RWPE2 (cell line): ENCODE measurements at regions not wholly inside any gene's neighbourhood (a gene's known extent, or its start where the extent isn't known, plus 50 kb on each side); places are given as distances from the start of the nearest gene placed in this dataset.

ENCODE experiments used
- ATAC-seq: fragments of 200-7000 bp; cut with Tn5 transposase; 3 replicates; pipeline ENCODE4 v1.9.1; 2021; ENCODE audit warnings: low read depth
- DNase-seq: peaks from one replicate; pipeline ENCODE4 v3.0.0-alpha.2; 2020; ENCODE audit warnings: low spot score
- H3K27ac ChIP-seq: fragments of 450-650 bp; 2 replicates; pipeline ENCODE4 v1.5.1; 2017; ENCODE audit warnings: mild to moderate bottlenecking; ENCODE audit not compliant: poor library complexity, severe bottlenecking
- H3K27me3 ChIP-seq: fragments of 250-450 bp; sonication (Bioruptor Pico); 2 replicates; pipeline ENCODE4 v1.5.1; 2021; ENCODE audit warnings: mild to moderate bottlenecking, moderate library complexity; ENCODE audit not compliant: insufficient read depth, poor library complexity, severe bottlenecking
- H3K36me3 ChIP-seq: fragments of 250-450 bp; sonication (Bioruptor Pico); 2 replicates; pipeline ENCODE4 v1.5.1; 2020; ENCODE audit warnings: low read depth, mild to moderate bottlenecking, moderate library complexity
- H3K4me1 ChIP-seq: fragments of 250-450 bp; sonication (Bioruptor Pico); 2 replicates; pipeline ENCODE4 v1.5.1; 2021; ENCODE audit warnings: mild to moderate bottlenecking, moderate library complexity; ENCODE audit not compliant: insufficient read depth, poor library complexity, severe bottlenecking
- H3K4me3 ChIP-seq: fragments of 250-450 bp; sonication (Bioruptor Pico); 2 replicates; pipeline ENCODE4 v1.5.1; 2021; ENCODE audit warnings: mild to moderate bottlenecking, moderate library complexity; ENCODE audit not compliant: severe bottlenecking
- H3K9me3 ChIP-seq: fragments of 250-450 bp; sonication (Bioruptor Pico); 2 replicates; pipeline ENCODE4 v1.5.1; 2021; ENCODE audit warnings: mild to moderate bottlenecking, moderate library complexity; ENCODE audit not compliant: severe bottlenecking
- TF ChIP-seq, protein P1 (sequence below): fragments of 450-650 bp; IDR thresholded peaks from one replicate; pipeline ENCODE4 v1.5.1; 2017; ENCODE audit warnings: mild to moderate bottlenecking, moderate library complexity; ENCODE audit not compliant: poor library complexity, severe bottlenecking

DNA sequence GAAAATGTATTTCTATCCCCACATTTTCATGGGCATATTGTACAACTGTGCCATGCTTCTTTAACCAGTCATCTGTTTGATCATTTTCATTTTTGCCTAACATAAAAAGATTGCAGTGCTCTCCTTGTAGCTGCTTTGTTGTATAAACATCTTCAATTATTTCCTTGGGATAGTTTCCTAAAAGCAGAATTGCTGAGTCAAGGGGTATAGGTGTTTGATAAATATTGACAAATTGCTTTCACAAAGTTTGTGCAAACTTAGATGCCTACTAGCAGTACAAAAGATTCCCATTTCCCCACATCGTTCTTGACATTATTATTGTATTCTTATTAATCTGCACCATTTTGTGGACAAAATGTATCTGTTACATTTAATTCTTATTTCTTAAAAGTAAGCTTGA is 479.6 kb downstream of the FBXO15 start:
- no peaks in the 10 kb centered on the region for H3K9me3 ChIP-seq
- no peaks in the 10 kb centered on the region for H3K36me3 ChIP-seq
- no peaks in the 10 kb centered on the region for H3K27me3 ChIP-seq
- ATAC-seq (no peak), DNase-seq (no peak)
- peak overlapping the region; percentile 90 for H3K27ac ChIP-seq
- peaks cover 22% of the 10 kb centered on the region for H3K4me1 ChIP-seq
- no peak overlapping the region for H3K4me3 ChIP-seq
- TF ChIP-seq, protein P1, sequence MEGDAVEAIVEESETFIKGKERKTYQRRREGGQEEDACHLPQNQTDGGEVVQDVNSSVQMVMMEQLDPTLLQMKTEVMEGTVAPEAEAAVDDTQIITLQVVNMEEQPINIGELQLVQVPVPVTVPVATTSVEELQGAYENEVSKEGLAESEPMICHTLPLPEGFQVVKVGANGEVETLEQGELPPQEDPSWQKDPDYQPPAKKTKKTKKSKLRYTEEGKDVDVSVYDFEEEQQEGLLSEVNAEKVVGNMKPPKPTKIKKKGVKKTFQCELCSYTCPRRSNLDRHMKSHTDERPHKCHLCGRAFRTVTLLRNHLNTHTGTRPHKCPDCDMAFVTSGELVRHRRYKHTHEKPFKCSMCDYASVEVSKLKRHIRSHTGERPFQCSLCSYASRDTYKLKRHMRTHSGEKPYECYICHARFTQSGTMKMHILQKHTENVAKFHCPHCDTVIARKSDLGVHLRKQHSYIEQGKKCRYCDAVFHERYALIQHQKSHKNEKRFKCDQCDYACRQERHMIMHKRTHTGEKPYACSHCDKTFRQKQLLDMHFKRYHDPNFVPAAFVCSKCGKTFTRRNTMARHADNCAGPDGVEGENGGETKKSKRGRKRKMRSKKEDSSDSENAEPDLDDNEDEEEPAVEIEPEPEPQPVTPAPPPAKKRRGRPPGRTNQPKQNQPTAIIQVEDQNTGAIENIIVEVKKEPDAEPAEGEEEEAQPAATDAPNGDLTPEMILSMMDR, result no peak

- H3K4me3 ChIP-seq, result no peak overlapping the region
- no peaks in the 10 kb centered on the region for H3K36me3 ChIP-seq
- no peak for DNase-seq
- H3K9me3 ChIP-seq, result no peaks in the 10 kb centered on the region
- TF ChIP-seq, protein P1, result no peak
- H3K27ac ChIP-seq, result no peak overlapping the region
- peaks cover 22% of the 10 kb centered on the region for H3K4me1 ChIP-seq
- no peak for ATAC-seq
- no peaks in the 10 kb centered on the region for H3K27me3 ChIP-seq
These were observed 480.9 kb downstream of the FBXO15 start for GRCh38 chr18:73666772-73667171.

- Histone ChIP-seq H3K9me3 (no peaks in the 10 kb centered on the region), H3K4me3 (no peak overlapping the region), H3K4me1 (peaks cover 11% of the 10 kb centered on the region), H3K27me3 (no peaks in the 10 kb centered on the region), H3K36me3 (no peaks in the 10 kb centered on the region), H3K27ac (no peak overlapping the region)
- no peak for DNase-seq
- TF ChIP-seq, protein P1, result no peak
- no peak for ATAC-seq
These were observed 482.7 kb downstream of the FBXO15 start for GRCh38 chr18:73664896-73665295.

DNA sequence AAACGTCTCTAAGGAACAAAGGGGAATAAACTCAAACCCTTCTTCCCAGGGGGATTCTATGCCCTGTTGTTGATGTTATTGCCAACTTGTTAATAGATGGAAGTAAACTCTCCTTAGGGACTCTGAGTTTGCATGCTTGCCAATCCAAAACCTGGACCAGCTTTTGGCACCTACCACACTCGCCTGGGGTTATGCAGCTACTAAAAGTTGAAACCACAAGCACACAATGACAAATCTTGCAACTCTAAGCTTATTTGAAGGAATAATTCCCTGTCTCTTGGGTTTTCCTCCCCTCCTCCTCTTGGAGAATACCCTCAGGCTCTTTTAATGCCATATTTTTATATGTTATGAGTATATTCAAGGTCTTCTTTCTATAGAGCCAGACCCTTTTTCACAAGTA is 484.1 kb downstream of the FBXO15 start:
- H3K27me3 ChIP-seq, result no peaks in the 10 kb centered on the region
- TF ChIP-seq, protein P1, result no peak
- H3K4me1 ChIP-seq, result no peaks in the 10 kb centered on the region
- no peak overlapping the region for H3K27ac ChIP-seq
- no peaks in the 10 kb centered on the region for H3K9me3 ChIP-seq
- no peak for DNase-seq
- H3K4me3 ChIP-seq, result no peak overlapping the region
- ATAC-seq, result no peak
- H3K36me3 ChIP-seq, result no peaks in the 10 kb centered on the region

DNA sequence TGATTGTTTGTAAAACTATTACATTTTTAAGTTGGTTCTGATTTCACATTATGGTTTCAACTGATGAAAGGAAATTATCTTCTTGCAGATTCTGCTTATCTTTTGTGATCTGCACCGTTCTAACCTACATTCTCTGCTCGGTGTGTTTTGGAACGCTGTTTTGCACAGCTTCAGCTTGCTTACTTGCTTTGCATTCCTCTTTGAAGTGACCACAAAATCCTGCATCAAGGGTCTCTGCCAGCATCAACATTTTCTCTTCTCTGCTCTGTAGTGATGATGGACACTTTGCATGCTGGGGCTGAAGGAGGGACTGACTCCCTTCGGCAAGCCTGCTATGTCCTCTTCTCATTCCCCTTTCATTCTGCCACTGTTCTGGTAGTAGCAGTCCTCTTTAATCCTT is 485.2 kb downstream of the FBXO15 start:
- H3K4me3 ChIP-seq, result no peak overlapping the region
- H3K27ac ChIP-seq, result no peak overlapping the region
- no peaks in the 10 kb centered on the region for H3K27me3 ChIP-seq

More for the DNA sequence above, 485.2 kb downstream of the FBXO15 start:
- ATAC-seq, result no peak
- no peaks in the 10 kb centered on the region for H3K9me3 ChIP-seq
- DNase-seq, result no peak
- H3K36me3 ChIP-seq, result no peaks in the 10 kb centered on the region
- no peaks in the 10 kb centered on the region for H3K4me1 ChIP-seq
- TF ChIP-seq, protein P1, result no peak
